Endometrial microvascular endothelial cells (primary cell): ENCODE measurements at regions not wholly inside any gene's neighbourhood (a gene's known extent, or its start where the extent isn't known, plus 50 kb on each side); places are given as distances from the start of the nearest gene placed in this dataset.

Source experiments
- in situ Hi-C: cut with HindIII; loops from 2 replicates; pipeline ENCODE4 v1.10.0; 2017; ENCODE audit warnings: low sequenced_read_pairs, low pct_unique_long_range_greater_than_20kb; ENCODE audit errors: inconsistent ontology term

- in situ Hi-C loops: no loop called here
These were observed 583.7 kb downstream of the MID1IP1 start for GRCh38 chrX:39384996-39385395.

- in situ Hi-C loops: no loop called here
These were observed 587.5 kb downstream of the MID1IP1 start for GRCh38 chrX:39388730-39389129.

GRCh38 chrX:39396358-39396995 lies 595.2 kb downstream of the MID1IP1 start:
- in situ Hi-C loops: no loop called here

- in situ Hi-C loops: no loop called here
These were observed 596.4 kb downstream of the MID1IP1 start for GRCh38 chrX:39397561-39398199.

- in situ Hi-C loops: no loop called here
These were observed 597.1 kb downstream of the MID1IP1 start for GRCh38 chrX:39398215-39398962.

- in situ Hi-C loops: no loop called here
These were observed 597.7 kb downstream of the MID1IP1 start for GRCh38 chrX:39398963-39399261.

- in situ Hi-C loops: no loop called here
These were observed 598.1 kb downstream of the MID1IP1 start for GRCh38 chrX:39399387-39399786.

- in situ Hi-C loops: no loop called here
These were observed 600.3 kb downstream of the MID1IP1 start for GRCh38 chrX:39401483-39402110.

GRCh38 chrX:39402158-39402557 lies 600.9 kb downstream of the MID1IP1 start:
- in situ Hi-C loops: no loop called here

- in situ Hi-C loops: no loop called here
These were observed 605.5 kb downstream of the MID1IP1 start for GRCh38 chrX:39406799-39407198.

- in situ Hi-C loops: no loop called here
These were observed 608.1 kb downstream of the MID1IP1 start for GRCh38 chrX:39409246-39409917.

GRCh38 chrX:39414290-39414854 lies 613.1 kb downstream of the MID1IP1 start:
- in situ Hi-C loops: no loop called here

- in situ Hi-C loops: no loop called here
These were observed 615.4 kb downstream of the MID1IP1 start for GRCh38 chrX:39416547-39417260.

GRCh38 chrX:39418254-39418704 lies 617.0 kb downstream of the MID1IP1 start:
- in situ Hi-C loops: no loop called here

GRCh38 chrX:39418731-39419638 lies 617.7 kb downstream of the MID1IP1 start:
- in situ Hi-C loops: no loop called here

GRCh38 chrX:39421006-39421405 lies 619.7 kb downstream of the MID1IP1 start:
- in situ Hi-C loops: no loop called here

GRCh38 chrX:39425124-39425806 lies 624.0 kb downstream of the MID1IP1 start:
- in situ Hi-C loops: no loop called here
